A549 (cell line): ENCODE measurements at regions not wholly inside any gene's neighbourhood (a gene's known extent, or its start where the extent isn't known, plus 50 kb on each side); places are given as distances from the start of the nearest gene placed in this dataset.

Experiments
- CTCF ChIP-seq: fragments of >200 bp; sonication (Bioruptor Twin); formaldehyde crosslinking; IDR thresholded peaks from 3 replicates; pipeline ENCODE4 v1.5.1; 2016
- JUNB ChIP-seq: fragments of >200 bp; sonication (Bioruptor Twin); formaldehyde crosslinking; IDR thresholded peaks from 2 replicates; pipeline ENCODE4 v1.6.1; 2016
- POLR2A ChIP-seq: IDR thresholded peaks from 2 replicates; pipeline ENCODE4 v1.6.1; 2012; ENCODE audit warnings: mild to moderate bottlenecking, low read length
- RNF2 ChIP-seq: fragments of 200-600 bp; sonication (generic); IDR thresholded peaks from 2 replicates; pipeline ENCODE4 v1.6.1; 2016; ENCODE audit warnings: low read depth, mild to moderate bottlenecking, antibody characterized with exemption, moderate library complexity, borderline replicate concordance
- USF2 ChIP-seq: fragments of 450-650 bp; IDR thresholded peaks from 2 replicates; pipeline ENCODE4 v1.6.1; 2014; ENCODE audit warnings: antibody characterized with exemption
- TF ChIP-seq, protein P1 (sequence below): IDR thresholded peaks from 2 replicates; pipeline ENCODE4 v1.6.1; 2012; ENCODE audit warnings: low read depth, borderline replicate concordance

- TF ChIP-seq RNF2 (no peak), USF2 (no peak), JUNB (no peak), POLR2A (no peak), CTCF (no peak)
- TF ChIP-seq, protein P1, sequence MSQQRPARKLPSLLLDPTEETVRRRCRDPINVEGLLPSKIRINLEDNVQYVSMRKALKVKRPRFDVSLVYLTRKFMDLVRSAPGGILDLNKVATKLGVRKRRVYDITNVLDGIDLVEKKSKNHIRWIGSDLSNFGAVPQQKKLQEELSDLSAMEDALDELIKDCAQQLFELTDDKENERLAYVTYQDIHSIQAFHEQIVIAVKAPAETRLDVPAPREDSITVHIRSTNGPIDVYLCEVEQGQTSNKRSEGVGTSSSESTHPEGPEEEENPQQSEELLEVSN: no peak
Observed at GRCh38 chr6:159594106-159594749, 98.8 kb downstream of the SOD2 start.
